HepG2 (cell line): ENCODE measurements at regions not wholly inside any gene's neighbourhood (a gene's known extent, or its start where the extent isn't known, plus 50 kb on each side); places are given as distances from the start of the nearest gene placed in this dataset.

Experiments used
- ELF3 ChIP-seq: IDR thresholded peaks from 2 replicates; pipeline ENCODE4 v1.6.1; 2016; ENCODE audit warnings: missing genetic modification reagents, missing compliant biosample characterization
- ESRRA ChIP-seq: sonication (generic); formaldehyde crosslinking; IDR thresholded peaks from 2 replicates; pipeline ENCODE4 v1.5.1; 2020; ENCODE audit warnings: mild to moderate bottlenecking, low read depth, missing genetic modification reagents
- GTF2F1 ChIP-seq: fragments of 150-350 bp; IDR thresholded peaks from 2 replicates; pipeline ENCODE4 v1.6.1; 2014; ENCODE audit warnings: low read length
- KAT8 ChIP-seq: IDR thresholded peaks from 2 replicates; pipeline ENCODE4 v1.6.1; 2016; ENCODE audit warnings: missing genetic modification reagents, missing compliant biosample characterization
- KDM2A ChIP-seq: sonication (generic); formaldehyde crosslinking; IDR thresholded peaks from 2 replicates; pipeline ENCODE4 v1.4.0; 2020; ENCODE audit warnings: low read depth, missing genetic modification reagents, borderline replicate concordance
- KDM4B ChIP-seq: sonication (generic); formaldehyde crosslinking; IDR thresholded peaks from 2 replicates; pipeline ENCODE4 v1.4.0; 2020; ENCODE audit warnings: missing genetic modification reagents
- MAZ ChIP-seq, 2 experiments: sonication (generic) in 1 of 2; formaldehyde crosslinking in 1 of 2; IDR thresholded peaks; 2 replicates each; pipeline versions ENCODE4 v1.5.0 to v1.6.1; 2012 to 2020; ENCODE audit warnings: low read depth in 2 of 2, mild to moderate bottlenecking in 2 of 2, borderline replicate concordance in 1 of 2, improper control_type of control experiment in 1 of 2, low read length in 1 of 2, missing genetic modification reagents in 1 of 2, moderate library complexity in 1 of 2
- PCBP1 ChIP-seq: fragments of 200-400 bp; formaldehyde crosslinking; IDR thresholded peaks from 2 replicates; pipeline ENCODE4 v1.6.1; 2017; ENCODE audit warnings: mild to moderate bottlenecking, low read depth, low read length, borderline replicate concordance
- RFXANK ChIP-seq: IDR thresholded peaks from 2 replicates; pipeline ENCODE4 v1.6.1; 2016
- XRCC5 ChIP-seq: fragments of 200-400 bp; formaldehyde crosslinking; optimal IDR thresholded peaks from 2 replicates; pipeline ENCODE3; 2017; ENCODE audit warnings: mild to moderate bottlenecking, low read length
- ZFY ChIP-seq: sonication (generic); formaldehyde crosslinking; IDR thresholded peaks from 2 replicates; pipeline ENCODE4 v1.4.0; 2020; ENCODE audit warnings: missing genetic modification reagents
- ZNF550 ChIP-seq: sonication (generic); formaldehyde crosslinking; IDR thresholded peaks from 2 replicates; pipeline ENCODE4 v1.4.0; 2020; ENCODE audit warnings: mild to moderate bottlenecking, missing genetic modification reagents, borderline replicate concordance
- ZNF614 ChIP-seq: IDR thresholded peaks from 2 replicates; pipeline ENCODE4 v1.6.1; 2018; ENCODE audit warnings: missing biosample characterization, missing genetic modification reagents, inconsistent platforms, borderline replicate concordance
- ZNF878 ChIP-seq: sonication (generic); formaldehyde crosslinking; IDR thresholded peaks from 2 replicates; pipeline ENCODE4 v1.8.1; 2023; ENCODE audit warnings: mild to moderate bottlenecking, missing genetic modification reagents, moderate library complexity
- TF ChIP-seq, protein P1 (sequence below): sonication (generic); formaldehyde crosslinking; IDR thresholded peaks from 2 replicates; pipeline ENCODE4 v1.4.0; 2020; ENCODE audit warnings: mild to moderate bottlenecking, missing genetic modification reagents
- TF ChIP-seq, protein P2 (sequence below): sonication (generic); formaldehyde crosslinking; IDR thresholded peaks from 2 replicates; pipeline ENCODE4 v1.4.0; 2020; ENCODE audit warnings: missing genetic modification reagents
- TF ChIP-seq, protein P3 (sequence below): IDR thresholded peaks from 2 replicates; pipeline ENCODE4 v1.4.0; 2020; ENCODE audit warnings: mild to moderate bottlenecking, missing genetic modification reagents
- TF ChIP-seq, protein P4 (sequence below): IDR thresholded peaks from 2 replicates; pipeline ENCODE4 v1.6.1; 2012; ENCODE audit warnings: low read depth, low read length, improper control_type of control experiment
- TF ChIP-seq, protein P5 (sequence below): sonication (generic); formaldehyde crosslinking; IDR thresholded peaks from 2 replicates; pipeline ENCODE4 v1.5.1; 2020; ENCODE audit warnings: missing genetic modification reagents, mild to moderate bottlenecking, borderline replicate concordance

DNA sequence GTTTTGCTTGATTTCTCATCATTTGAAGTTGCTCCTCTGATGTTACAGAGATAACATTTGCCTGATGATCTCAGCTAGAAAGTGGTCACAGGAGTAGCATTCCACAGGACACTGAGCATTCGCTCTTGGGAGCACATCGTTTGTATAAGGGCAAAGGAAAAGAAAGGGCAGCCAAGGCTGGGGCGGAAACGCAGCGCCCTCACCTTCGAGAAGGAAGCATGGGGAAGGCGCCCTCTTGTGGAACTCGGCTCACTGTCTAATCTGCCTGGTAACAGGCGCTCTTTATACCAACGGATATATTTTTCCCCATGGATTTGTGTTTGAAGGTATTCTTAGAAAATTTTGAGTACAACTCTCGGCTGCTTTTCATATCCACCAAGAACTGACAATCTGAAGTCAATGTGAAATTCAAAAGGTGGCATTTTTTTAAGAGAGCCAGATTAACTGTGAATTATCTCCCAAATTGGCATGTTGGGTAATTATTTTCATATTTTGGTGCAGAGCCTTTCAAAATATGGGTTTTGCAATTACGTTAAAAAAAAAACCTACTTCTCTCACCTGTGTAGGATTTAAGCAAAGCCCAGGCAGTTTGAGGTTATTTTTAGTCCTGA is 172.7 kb downstream of the CAND1 start (continued):
- TF ChIP-seq, protein P1, sequence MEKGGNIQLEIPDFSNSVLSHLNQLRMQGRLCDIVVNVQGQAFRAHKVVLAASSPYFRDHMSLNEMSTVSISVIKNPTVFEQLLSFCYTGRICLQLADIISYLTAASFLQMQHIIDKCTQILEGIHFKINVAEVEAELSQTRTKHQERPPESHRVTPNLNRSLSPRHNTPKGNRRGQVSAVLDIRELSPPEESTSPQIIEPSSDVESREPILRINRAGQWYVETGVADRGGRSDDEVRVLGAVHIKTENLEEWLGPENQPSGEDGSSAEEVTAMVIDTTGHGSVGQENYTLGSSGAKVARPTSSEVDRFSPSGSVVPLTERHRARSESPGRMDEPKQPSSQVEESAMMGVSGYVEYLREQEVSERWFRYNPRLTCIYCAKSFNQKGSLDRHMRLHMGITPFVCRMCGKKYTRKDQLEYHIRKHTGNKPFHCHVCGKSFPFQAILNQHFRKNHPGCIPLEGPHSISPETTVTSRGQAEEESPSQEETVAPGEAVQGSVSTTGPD: no peak
- TF ChIP-seq RFXANK (CRISPR knock-in tag) (peak; percentile 98), MAZ (IDR thresholded peaks at IDR 0.05; ENCODE audit: borderline replicate concordance, low read depth, low read length) (no peak), MAZ (CRISPR knock-in tag; IDR thresholded peaks at IDR 0.05; ENCODE audit: low read depth) (no peak), KAT8 (CRISPR knock-in tag) (no peak), ESRRA (no peak), ZNF550 (CRISPR knock-in tag) (no peak), GTF2F1 (no peak), PCBP1 (no peak), ZFY (CRISPR knock-in tag) (no peak), ELF3 (CRISPR knock-in tag) (peak; percentile 76), KDM2A (CRISPR knock-in tag) (peak; percentile 58; the same call in 1 of the 2 replicates), ZNF878 (0 out of 2 replicates have a peak, but pooled peaks have one; percentile 49), KDM4B (CRISPR knock-in tag) (no peak), XRCC5 (peak; percentile 29), ZNF614 (CRISPR knock-in tag) (no peak)
- TF ChIP-seq, protein P2, sequence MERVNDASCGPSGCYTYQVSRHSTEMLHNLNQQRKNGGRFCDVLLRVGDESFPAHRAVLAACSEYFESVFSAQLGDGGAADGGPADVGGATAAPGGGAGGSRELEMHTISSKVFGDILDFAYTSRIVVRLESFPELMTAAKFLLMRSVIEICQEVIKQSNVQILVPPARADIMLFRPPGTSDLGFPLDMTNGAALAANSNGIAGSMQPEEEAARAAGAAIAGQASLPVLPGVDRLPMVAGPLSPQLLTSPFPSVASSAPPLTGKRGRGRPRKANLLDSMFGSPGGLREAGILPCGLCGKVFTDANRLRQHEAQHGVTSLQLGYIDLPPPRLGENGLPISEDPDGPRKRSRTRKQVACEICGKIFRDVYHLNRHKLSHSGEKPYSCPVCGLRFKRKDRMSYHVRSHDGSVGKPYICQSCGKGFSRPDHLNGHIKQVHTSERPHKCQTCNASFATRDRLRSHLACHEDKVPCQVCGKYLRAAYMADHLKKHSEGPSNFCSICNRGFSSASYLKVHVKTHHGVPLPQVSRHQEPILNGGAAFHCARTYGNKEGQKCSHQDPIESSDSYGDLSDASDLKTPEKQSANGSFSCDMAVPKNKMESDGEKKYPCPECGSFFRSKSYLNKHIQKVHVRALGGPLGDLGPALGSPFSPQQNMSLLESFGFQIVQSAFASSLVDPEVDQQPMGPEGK (CRISPR knock-in tag): 0 out of 2 replicates have a peak, but pooled peaks have one; percentile 11
- TF ChIP-seq, protein P3, sequence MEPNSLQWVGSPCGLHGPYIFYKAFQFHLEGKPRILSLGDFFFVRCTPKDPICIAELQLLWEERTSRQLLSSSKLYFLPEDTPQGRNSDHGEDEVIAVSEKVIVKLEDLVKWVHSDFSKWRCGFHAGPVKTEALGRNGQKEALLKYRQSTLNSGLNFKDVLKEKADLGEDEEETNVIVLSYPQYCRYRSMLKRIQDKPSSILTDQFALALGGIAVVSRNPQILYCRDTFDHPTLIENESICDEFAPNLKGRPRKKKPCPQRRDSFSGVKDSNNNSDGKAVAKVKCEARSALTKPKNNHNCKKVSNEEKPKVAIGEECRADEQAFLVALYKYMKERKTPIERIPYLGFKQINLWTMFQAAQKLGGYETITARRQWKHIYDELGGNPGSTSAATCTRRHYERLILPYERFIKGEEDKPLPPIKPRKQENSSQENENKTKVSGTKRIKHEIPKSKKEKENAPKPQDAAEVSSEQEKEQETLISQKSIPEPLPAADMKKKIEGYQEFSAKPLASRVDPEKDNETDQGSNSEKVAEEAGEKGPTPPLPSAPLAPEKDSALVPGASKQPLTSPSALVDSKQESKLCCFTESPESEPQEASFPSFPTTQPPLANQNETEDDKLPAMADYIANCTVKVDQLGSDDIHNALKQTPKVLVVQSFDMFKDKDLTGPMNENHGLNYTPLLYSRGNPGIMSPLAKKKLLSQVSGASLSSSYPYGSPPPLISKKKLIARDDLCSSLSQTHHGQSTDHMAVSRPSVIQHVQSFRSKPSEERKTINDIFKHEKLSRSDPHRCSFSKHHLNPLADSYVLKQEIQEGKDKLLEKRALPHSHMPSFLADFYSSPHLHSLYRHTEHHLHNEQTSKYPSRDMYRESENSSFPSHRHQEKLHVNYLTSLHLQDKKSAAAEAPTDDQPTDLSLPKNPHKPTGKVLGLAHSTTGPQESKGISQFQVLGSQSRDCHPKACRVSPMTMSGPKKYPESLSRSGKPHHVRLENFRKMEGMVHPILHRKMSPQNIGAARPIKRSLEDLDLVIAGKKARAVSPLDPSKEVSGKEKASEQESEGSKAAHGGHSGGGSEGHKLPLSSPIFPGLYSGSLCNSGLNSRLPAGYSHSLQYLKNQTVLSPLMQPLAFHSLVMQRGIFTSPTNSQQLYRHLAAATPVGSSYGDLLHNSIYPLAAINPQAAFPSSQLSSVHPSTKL (CRISPR knock-in tag): peak; percentile 38; the same call in 1 of the 2 replicates
- TF ChIP-seq, protein P4, sequence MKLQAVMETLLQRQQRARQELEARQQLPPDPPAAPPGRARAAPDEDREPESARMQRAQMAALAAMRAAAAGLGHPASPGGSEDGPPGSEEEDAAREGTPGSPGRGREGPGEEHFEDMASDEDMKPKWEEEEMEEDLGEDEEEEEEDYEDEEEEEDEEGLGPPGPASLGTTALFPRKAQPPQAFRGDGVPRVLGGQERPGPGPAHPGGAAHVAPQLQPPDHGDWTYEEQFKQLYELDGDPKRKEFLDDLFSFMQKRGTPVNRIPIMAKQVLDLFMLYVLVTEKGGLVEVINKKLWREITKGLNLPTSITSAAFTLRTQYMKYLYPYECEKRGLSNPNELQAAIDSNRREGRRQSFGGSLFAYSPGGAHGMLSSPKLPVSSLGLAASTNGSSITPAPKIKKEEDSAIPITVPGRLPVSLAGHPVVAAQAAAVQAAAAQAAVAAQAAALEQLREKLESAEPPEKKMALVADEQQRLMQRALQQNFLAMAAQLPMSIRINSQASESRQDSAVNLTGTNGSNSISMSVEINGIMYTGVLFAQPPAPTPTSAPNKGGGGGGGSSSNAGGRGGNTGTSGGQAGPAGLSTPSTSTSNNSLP: no peak
- TF ChIP-seq, protein P5, sequence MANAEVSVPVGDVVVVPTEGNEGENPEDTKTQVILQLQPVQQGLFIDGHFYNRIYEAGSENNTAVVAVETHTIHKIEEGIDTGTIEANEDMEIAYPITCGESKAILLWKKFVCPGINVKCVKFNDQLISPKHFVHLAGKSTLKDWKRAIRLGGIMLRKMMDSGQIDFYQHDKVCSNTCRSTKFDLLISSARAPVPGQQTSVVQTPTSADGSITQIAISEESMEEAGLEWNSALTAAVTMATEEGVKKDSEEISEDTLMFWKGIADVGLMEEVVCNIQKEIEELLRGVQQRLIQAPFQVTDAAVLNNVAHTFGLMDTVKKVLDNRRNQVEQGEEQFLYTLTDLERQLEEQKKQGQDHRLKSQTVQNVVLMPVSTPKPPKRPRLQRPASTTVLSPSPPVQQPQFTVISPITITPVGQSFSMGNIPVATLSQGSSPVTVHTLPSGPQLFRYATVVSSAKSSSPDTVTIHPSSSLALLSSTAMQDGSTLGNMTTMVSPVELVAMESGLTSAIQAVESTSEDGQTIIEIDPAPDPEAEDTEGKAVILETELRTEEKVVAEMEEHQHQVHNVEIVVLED (CRISPR knock-in tag): 0 out of 2 replicates have a peak, but pooled peaks have one; percentile 24
